GM20000 (cell line): ENCODE measurements at regions not wholly inside any gene's neighbourhood (a gene's known extent, or its start where the extent isn't known, plus 50 kb on each side); places are given as distances from the start of the nearest gene placed in this dataset.

Experiments used
- DNase-seq: peaks from one replicate; pipeline ENCODE4 v3.0.0; 2012; ENCODE audit warnings: low spot score
- TF ChIP-seq, protein P1 (sequence below): IDR thresholded peaks from 2 replicates; pipeline ENCODE4 v1.5.1; 2012; ENCODE audit warnings: mild to moderate bottlenecking, control low read depth; ENCODE audit errors: extremely low read depth, missing control alignments

DNA sequence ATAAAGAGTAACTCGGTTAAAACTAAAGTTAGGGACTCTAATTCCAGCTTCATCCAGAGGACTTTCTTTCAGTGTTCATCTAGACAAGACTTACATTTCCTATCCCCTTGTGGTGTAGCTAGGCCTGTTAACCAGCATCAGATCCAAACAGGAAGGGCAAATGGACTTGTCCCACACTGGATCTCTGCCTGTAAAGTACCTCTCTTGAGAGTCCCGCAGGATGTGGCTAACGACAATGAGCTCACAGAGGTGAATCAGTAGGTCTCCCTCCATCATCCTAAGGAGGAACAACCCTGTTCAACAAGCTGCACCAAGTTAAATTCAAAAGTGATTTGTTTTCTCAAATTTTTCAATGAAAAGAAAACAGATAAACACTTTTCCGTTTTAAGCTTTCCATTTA, 412.3 kb upstream of the RGPD4 start:
- DNase-seq = no peak
- TF ChIP-seq, protein P1, sequence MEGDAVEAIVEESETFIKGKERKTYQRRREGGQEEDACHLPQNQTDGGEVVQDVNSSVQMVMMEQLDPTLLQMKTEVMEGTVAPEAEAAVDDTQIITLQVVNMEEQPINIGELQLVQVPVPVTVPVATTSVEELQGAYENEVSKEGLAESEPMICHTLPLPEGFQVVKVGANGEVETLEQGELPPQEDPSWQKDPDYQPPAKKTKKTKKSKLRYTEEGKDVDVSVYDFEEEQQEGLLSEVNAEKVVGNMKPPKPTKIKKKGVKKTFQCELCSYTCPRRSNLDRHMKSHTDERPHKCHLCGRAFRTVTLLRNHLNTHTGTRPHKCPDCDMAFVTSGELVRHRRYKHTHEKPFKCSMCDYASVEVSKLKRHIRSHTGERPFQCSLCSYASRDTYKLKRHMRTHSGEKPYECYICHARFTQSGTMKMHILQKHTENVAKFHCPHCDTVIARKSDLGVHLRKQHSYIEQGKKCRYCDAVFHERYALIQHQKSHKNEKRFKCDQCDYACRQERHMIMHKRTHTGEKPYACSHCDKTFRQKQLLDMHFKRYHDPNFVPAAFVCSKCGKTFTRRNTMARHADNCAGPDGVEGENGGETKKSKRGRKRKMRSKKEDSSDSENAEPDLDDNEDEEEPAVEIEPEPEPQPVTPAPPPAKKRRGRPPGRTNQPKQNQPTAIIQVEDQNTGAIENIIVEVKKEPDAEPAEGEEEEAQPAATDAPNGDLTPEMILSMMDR = no peak

DNA sequence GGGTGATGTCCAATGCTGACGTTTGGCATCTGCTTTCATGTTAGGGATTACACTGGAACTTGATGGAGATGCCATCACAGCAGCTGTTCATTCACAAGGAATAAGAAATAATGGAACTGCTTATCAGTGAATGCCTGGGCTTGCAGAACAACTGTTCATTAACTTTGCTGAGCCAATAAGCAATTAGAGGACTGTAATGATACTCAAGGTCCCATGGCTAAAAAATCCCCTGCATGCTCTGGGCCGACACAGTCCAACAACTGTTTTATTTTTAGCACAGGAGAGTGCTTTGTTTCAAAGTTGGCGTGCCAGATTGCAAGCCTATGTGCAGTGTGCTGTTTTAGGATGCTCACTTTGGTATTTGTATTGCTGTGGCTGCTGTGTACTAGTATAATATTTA, 408.0 kb upstream of the RGPD4 start:
- no peak for DNase-seq
- TF ChIP-seq, protein P1 = no peak

DNA sequence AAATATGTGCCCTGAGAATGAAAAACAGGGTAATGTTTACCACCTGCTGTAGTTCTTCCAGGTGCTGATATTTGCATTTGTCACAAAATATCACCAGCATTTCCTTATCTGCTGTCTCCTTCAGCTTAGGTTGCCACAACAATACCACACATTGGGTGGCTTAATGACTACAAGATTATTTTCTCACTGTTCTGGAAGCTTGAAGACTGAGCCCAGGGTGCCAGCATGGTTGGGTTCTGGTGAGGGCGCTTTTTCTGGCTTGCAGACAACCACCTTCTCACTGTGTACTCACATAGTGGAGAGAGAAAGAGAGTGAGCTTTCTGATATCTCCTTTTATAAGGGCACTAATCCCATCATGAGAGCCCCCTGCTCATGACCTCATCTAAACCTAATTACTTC, 407.5 kb upstream of the RGPD4 start:
- TF ChIP-seq, protein P1 = no peak
- DNase-seq = no peak

DNA sequence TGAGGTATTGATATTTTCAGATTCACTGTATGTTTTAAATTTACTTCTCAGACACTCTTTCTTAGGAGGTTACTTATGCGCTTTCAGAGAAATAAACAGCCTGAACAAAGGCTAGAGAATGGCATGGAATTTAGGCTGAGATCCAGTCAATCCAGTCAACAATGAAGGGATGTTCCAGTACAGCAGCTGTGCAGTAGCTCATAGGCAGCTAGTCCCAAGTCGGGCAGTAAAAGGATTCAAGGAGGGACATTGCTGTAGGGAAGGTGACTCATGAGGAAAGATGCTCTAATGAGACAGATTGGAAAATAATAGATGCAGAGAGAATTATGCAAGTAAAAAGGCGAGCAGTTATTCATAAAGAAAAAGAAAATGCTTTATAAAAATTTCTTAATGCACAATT, 397.9 kb upstream of the RGPD4 start:
- no peak for DNase-seq
- TF ChIP-seq, protein P1 = no peak

DNA sequence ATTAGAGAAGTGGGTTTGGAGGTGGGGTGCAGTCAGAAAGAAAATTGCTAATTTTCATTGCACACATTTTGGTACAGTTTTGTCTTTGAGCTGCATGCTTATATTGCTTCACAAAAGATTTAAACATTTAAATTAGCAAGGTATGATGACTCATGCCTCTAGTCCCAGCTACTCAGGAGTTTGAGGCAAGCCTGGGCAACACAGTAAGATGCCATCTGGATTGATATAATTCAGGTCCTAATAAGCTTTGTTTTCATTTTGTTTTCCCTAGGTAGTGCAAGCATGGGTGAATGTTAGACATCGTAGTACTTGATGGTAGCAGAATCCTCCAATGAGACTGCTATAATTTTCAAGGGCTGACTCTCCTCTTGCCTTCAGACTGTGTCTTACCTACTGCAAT, 396.7 kb upstream of the RGPD4 start:
- TF ChIP-seq, protein P1 = no peak
- no peak for DNase-seq

DNA sequence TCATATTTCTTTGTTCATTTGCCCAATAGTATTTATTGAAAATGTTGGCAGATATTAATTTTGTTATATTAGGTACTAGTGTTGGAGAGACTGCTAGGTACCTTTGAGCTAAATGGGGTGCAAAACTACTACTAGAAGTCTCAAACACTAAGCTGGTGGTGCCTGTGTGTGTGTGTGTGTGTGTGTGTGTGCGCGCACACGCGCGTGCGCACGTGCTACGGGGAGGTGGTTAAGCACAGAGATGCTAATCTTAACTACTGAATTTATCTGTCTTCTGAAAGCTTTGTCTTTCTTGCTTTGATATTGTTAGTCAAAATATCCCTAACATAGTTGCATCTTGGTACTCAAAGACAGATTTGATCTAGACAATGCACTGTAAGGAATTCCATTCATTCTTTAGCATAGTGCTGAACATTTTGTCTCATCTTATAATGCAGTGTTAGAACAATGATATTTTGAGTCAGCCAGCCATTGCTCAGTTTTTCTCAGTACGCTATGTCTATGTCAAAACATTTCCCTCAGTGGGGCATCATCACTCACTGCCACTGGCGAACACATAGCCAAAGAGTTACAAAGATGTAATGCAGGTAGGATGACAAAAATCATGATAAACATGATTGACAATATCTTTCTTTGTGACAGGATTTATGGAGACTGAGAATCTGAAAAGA, 396.0 kb upstream of the RGPD4 start:
- no peak for DNase-seq

DNA sequence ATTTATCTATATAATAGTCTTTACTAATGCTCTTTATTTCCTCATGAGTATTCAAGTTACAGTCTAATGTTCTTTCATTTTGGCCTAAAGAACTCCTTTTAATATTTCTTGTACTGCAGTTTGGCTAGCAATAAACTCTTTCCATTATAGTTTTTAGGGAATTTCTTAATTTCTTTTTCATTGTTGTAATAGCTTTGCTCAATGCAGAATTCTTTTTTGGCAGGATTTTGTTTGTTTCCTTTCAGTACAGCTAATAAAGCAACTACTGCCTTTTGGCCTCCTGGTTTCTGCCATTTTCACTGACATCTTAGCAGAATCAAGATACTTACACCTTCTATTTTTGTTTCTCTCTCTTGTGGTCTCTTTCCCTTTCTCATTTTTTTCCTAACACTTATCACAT, 390.4 kb upstream of the RGPD4 start:
- DNase-seq = no peak
- TF ChIP-seq, protein P1 = no peak

More for the DNA sequence above, 396.0 kb upstream of the RGPD4 start:
- TF ChIP-seq, protein P1 = no peak
